Superior temporal gyrus (tissue), 1 donor: ENCODE measurements at regions not wholly inside any gene's neighbourhood (a gene's known extent, or its start where the extent isn't known, plus 50 kb on each side); places are given as distances from the start of the nearest gene placed in this dataset.
"Not testable (repeated sequence)": the region's sequence is repeated elsewhere in the genome, so short reads cannot be mapped to it uniquely, and the experiment has no call there.

Source experiments
- DNase-seq: peaks from one replicate; pipeline ENCODE4 v3.0.0-alpha.2; 2016; ENCODE audit errors: extremely low spot score

- no peak for DNase-seq
These were observed 226.8 kb upstream of the CHORDC1 start for GRCh38 chr11:90449606-90450005.

GRCh38 chr11:90448256-90448655 is 225.4 kb upstream of the CHORDC1 start:
- no peak for DNase-seq

- no peak for DNase-seq
These were observed 224.8 kb upstream of the CHORDC1 start for GRCh38 chr11:90447618-90448017.

GRCh38 chr11:90446207-90446606 is 223.4 kb upstream of the CHORDC1 start:
- DNase-seq: no peak

GRCh38 chr11:90438069-90438468 is 215.2 kb upstream of the CHORDC1 start:
- no peak for DNase-seq

GRCh38 chr11:90434858-90435257 is 212.0 kb upstream of the CHORDC1 start:
- DNase-seq: no peak

GRCh38 chr11:90428836-90429235 is 206.0 kb upstream of the CHORDC1 start:
- DNase-seq: no peak

GRCh38 chr11:90426442-90426841 is 203.6 kb upstream of the CHORDC1 start:
- DNase-seq: no peak

GRCh38 chr11:90423378-90423777 is 200.5 kb upstream of the CHORDC1 start:
- DNase-seq: no peak

- DNase-seq: not testable (repeated sequence)
These were observed 199.9 kb upstream of the CHORDC1 start for GRCh38 chr11:90422787-90423186.

- no peak for DNase-seq
These were observed 191.4 kb upstream of the CHORDC1 start for GRCh38 chr11:90414221-90414620.

- no peak for DNase-seq
These were observed 184.5 kb upstream of the CHORDC1 start for GRCh38 chr11:90407350-90407749.

- no peak for DNase-seq
These were observed 169.8 kb upstream of the CHORDC1 start for GRCh38 chr11:90392692-90393091.

- no peak for DNase-seq
These were observed 168.9 kb upstream of the CHORDC1 start for GRCh38 chr11:90391756-90392155.

- DNase-seq: no peak
These were observed 157.4 kb upstream of the CHORDC1 start for GRCh38 chr11:90380206-90380605.

- DNase-seq: no peak
These were observed 151.1 kb upstream of the CHORDC1 start for GRCh38 chr11:90373971-90374370.

- no peak for DNase-seq
These were observed 141.7 kb upstream of the CHORDC1 start for GRCh38 chr11:90364527-90364926.

GRCh38 chr11:90363739-90364138 is 140.9 kb upstream of the CHORDC1 start:
- no peak for DNase-seq

GRCh38 chr11:90355200-90355599 is 132.4 kb upstream of the CHORDC1 start:
- DNase-seq: no peak

- no peak for DNase-seq
These were observed 126.9 kb upstream of the CHORDC1 start for GRCh38 chr11:90349731-90350130.

GRCh38 chr11:90344546-90344945 is 121.7 kb upstream of the CHORDC1 start:
- DNase-seq: no peak

- no peak for DNase-seq
These were observed 120.8 kb upstream of the CHORDC1 start for GRCh38 chr11:90343673-90344072.

- DNase-seq: no peak
These were observed 119.1 kb upstream of the CHORDC1 start for GRCh38 chr11:90341986-90342385.

- no peak for DNase-seq
These were observed 109.6 kb upstream of the CHORDC1 start for GRCh38 chr11:90332415-90332814.

GRCh38 chr11:90330632-90331031 is 107.8 kb upstream of the CHORDC1 start:
- DNase-seq: no peak
